ENCODE measurements at regions not wholly inside any gene's neighbourhood (a gene's known extent, or its start where the extent isn't known, plus 50 kb on each side); places are given as distances from the start of the nearest gene placed in this dataset.

DNA sequence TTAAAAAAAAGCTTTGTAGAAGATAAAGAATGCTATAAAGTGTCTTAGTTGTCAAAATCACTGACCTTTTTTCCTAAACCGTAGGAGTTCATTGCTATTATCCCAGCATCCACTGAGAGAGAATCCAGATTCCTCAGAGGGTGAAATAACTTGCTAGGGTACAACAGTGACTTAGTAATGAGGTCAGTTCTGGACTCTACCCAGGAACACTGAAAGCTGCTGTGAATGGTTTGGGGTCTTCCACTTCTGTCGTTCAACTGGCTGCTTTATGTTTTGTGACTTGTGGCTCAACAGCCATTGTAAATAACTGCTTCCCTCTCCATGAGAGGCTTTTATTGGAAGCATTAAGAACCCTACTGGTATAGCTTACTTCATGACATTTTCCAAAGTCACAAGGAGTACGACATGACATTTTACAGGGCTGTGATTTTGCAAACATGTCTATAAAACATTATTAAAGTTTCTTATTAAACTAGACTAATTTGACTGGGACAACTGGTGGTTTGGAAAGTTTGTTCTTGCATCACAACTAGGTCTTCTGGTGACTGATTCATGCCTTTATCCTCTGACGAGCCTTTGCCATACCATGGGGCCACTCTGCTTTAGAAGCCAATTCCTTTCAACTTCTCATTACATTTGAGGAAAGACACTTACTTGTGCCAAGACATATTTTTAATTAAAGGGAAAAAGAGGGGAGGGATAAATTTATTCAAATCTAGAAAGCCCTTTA, 92.2 kb upstream of the CDH11 start:
- Histone ChIP-seq H3K27ac (no peak overlapping the region), H2AFZ (ENCODE audit: low read depth) (no peak overlapping the region), H3K79me2 (ENCODE audit: insufficient read depth, low read depth) (no peaks in the 10 kb centered on the region), H3K27me3 (ENCODE audit: insufficient read depth, low read depth) (no peaks in the 10 kb centered on the region), H4K20me1 (ENCODE audit: insufficient read depth) (no peaks in the 10 kb centered on the region), H3K4me2 (no peak overlapping the region), H3K4me1 (ENCODE audit: low read depth, poor library complexity, severe bottlenecking) (no peaks in the 10 kb centered on the region), H3K9ac (no peak overlapping the region), H3K4me3 (IDR thresholded peaks at IDR 0.05; ENCODE audit: insufficient read depth, low read depth, low read length) (no peak overlapping the region), H3K36me3 (ENCODE audit: insufficient read depth) (no peaks in the 10 kb centered on the region)
- TF ChIP-seq, protein P1, sequence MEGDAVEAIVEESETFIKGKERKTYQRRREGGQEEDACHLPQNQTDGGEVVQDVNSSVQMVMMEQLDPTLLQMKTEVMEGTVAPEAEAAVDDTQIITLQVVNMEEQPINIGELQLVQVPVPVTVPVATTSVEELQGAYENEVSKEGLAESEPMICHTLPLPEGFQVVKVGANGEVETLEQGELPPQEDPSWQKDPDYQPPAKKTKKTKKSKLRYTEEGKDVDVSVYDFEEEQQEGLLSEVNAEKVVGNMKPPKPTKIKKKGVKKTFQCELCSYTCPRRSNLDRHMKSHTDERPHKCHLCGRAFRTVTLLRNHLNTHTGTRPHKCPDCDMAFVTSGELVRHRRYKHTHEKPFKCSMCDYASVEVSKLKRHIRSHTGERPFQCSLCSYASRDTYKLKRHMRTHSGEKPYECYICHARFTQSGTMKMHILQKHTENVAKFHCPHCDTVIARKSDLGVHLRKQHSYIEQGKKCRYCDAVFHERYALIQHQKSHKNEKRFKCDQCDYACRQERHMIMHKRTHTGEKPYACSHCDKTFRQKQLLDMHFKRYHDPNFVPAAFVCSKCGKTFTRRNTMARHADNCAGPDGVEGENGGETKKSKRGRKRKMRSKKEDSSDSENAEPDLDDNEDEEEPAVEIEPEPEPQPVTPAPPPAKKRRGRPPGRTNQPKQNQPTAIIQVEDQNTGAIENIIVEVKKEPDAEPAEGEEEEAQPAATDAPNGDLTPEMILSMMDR (conservative IDR thresholded peaks at IDR 0.05; ENCODE audit: low read depth, low read length): no peak

GRCh38 chr16:65212791-65213190, 90.9 kb upstream of the CDH11 start:
- H4K20me1 ChIP-seq (ENCODE audit: insufficient read depth): no peaks in the 10 kb centered on the region
- TF ChIP-seq, protein P1 (conservative IDR thresholded peaks at IDR 0.05; ENCODE audit: low read depth, low read length): no peak

DNA sequence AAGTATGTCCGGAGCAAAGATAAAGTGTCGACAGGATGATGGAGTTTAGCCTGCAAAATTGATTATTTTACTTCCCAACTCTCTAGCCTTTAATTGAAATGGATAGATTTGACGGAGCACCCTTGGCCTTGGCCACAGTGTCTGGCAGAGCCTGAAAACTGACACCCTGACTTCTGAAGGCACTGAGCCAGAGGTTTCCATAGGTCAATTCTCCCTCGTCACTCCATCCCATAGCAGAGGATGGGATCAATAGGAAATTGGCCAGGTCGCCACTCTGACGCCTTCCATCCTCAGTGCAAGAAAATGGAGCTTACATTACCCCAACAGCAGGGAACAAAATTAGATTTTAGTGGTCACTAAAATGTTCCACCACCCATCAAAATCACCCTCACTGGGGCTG, 90.4 kb upstream of the CDH11 start:
- H2AFZ ChIP-seq (ENCODE audit: low read depth): no peak overlapping the region
- H3K36me3 ChIP-seq (ENCODE audit: insufficient read depth): no peaks in the 10 kb centered on the region
- H3K4me2 ChIP-seq: no peak overlapping the region
- H3K27ac ChIP-seq: no peak overlapping the region
- H3K4me3 ChIP-seq (IDR thresholded peaks at IDR 0.05; ENCODE audit: insufficient read depth, low read depth, low read length): no peak overlapping the region
- H4K20me1 ChIP-seq (ENCODE audit: insufficient read depth): no peaks in the 10 kb centered on the region
- H3K4me1 ChIP-seq (ENCODE audit: low read depth, poor library complexity, severe bottlenecking): no peaks in the 10 kb centered on the region
- no peaks in the 10 kb centered on the region for H3K27me3 ChIP-seq (ENCODE audit: insufficient read depth, low read depth)
- no peak overlapping the region for H3K9ac ChIP-seq
- TF ChIP-seq, protein P1 (conservative IDR thresholded peaks at IDR 0.05; ENCODE audit: low read depth, low read length): no peak
- H3K79me2 ChIP-seq (ENCODE audit: insufficient read depth, low read depth): no peaks in the 10 kb centered on the region

More at GRCh38 chr16:65212791-65213190, 90.9 kb upstream of the CDH11 start:
- Histone ChIP-seq H3K27me3 (ENCODE audit: insufficient read depth, low read depth) (no peaks in the 10 kb centered on the region), H3K4me3 (IDR thresholded peaks at IDR 0.05; ENCODE audit: insufficient read depth, low read depth, low read length) (no peak overlapping the region), H3K79me2 (ENCODE audit: insufficient read depth, low read depth) (no peaks in the 10 kb centered on the region), H2AFZ (ENCODE audit: low read depth) (no peak overlapping the region), H3K9ac (no peak overlapping the region), H3K27ac (no peak overlapping the region), H3K36me3 (ENCODE audit: insufficient read depth) (no peaks in the 10 kb centered on the region), H3K4me1 (ENCODE audit: low read depth, poor library complexity, severe bottlenecking) (no peaks in the 10 kb centered on the region), H3K4me2 (no peak overlapping the region)

DNA sequence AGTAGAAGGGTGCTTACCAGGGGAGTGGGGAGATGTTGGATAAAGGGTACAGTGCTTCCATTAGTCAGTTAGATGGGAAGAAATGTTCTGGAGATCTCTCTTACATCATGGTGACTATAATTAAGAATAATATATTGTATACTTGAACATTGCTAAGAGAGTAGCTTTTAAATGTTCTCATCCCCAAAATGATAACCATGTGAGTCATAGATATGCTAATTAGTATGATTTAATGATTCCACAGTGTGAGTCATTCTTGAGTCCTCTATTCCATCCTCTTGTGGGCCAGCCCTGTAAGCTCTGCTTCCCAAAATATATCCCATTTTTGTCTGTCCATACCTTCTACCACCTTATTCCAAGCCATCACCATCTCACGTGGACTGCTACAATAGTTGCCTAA, 80.6 kb upstream of the CDH11 start:
- H3K4me1 ChIP-seq (ENCODE audit: low read depth, poor library complexity, severe bottlenecking): peaks cover 23% of the 10 kb centered on the region
- no peaks in the 10 kb centered on the region for H3K27me3 ChIP-seq (ENCODE audit: insufficient read depth, low read depth)
- H4K20me1 ChIP-seq (ENCODE audit: insufficient read depth): no peaks in the 10 kb centered on the region
- no peak overlapping the region for H3K27ac ChIP-seq
- no peaks in the 10 kb centered on the region for H3K36me3 ChIP-seq (ENCODE audit: insufficient read depth)
- no peaks in the 10 kb centered on the region for H3K79me2 ChIP-seq (ENCODE audit: insufficient read depth, low read depth)
- H3K9ac ChIP-seq: no peak overlapping the region
- 0 out of 2 replicates have a peak overlapping the region, but pooled peaks have one; percentile 53 for H2AFZ ChIP-seq (ENCODE audit: low read depth)
- TF ChIP-seq, protein P1 (conservative IDR thresholded peaks at IDR 0.05; ENCODE audit: low read depth, low read length): no peak
- H3K4me2 ChIP-seq: peak overlapping the region; percentile 26; the same call in 1 of the 2 replicates
- H3K4me3 ChIP-seq (IDR thresholded peaks at IDR 0.05; ENCODE audit: insufficient read depth, low read depth, low read length): no peak overlapping the region
